H1 (cell line): ENCODE measurements at regions not wholly inside any gene's neighbourhood (a gene's known extent, or its start where the extent isn't known, plus 50 kb on each side); places are given as distances from the start of the nearest gene placed in this dataset.

ENCODE experiments used
- CTCF ChIA-PET: fragments of 300-600 bp; sonication (Branson Sonifier 250); formaldehyde crosslinking; loops from one replicate; lab custom pipeline; 2021; ENCODE audit not compliant: partially characterized antibody; lab: Charles Lee
- POLR2A ChIA-PET: fragments of 300-600 bp; sonication (Branson Sonifier 250); formaldehyde crosslinking; loops from one replicate; lab custom pipeline; 2021; ENCODE audit warnings: inconsistent platforms; ENCODE audit not compliant: partially characterized antibody; lab: Charles Lee
- DNase-seq, 2 experiments: peaks; one replicate each; pipeline versions ENCODE4 v3.0.0 to v3.0.0-alpha.2; 2010 to 2022; ENCODE audit warnings: low spot score in 2 of 2, low read depth in 1 of 2, mixed read lengths in 1 of 2
- FAIRE-seq: peaks from 2 replicates; lab custom pipeline; 2011; peaks lifted over from hg19 to GRCh38; lab: Jason Lieb, UNC
- H2AFZ ChIP-seq: 2 replicates; pipeline ENCODE4 v1.8.1; 2012; ENCODE audit warnings: low read length, inconsistent platforms
- H2AK5ac ChIP-seq: 2 replicates; pipeline ENCODE4 v1.6.1; 2013; ENCODE audit warnings: low read depth, low read length
- H2BK120ac ChIP-seq: replicated peaks from 2 replicates; pipeline ENCODE3; 2013; ENCODE audit warnings: low read depth, low read length, inconsistent platforms
- H2BK12ac ChIP-seq: 2 replicates; pipeline ENCODE4 v1.6.1; 2013; ENCODE audit warnings: low read depth, low read length
- H2BK15ac ChIP-seq: 2 replicates; pipeline ENCODE4 v1.6.1; 2013; ENCODE audit warnings: low read length
- H2BK20ac ChIP-seq: 2 replicates; pipeline ENCODE4 v1.6.1; 2013; ENCODE audit warnings: low read length
- H2BK5ac ChIP-seq: 2 replicates; pipeline ENCODE4 v1.6.1; 2013; ENCODE audit warnings: low read depth, low read length
- H3K14ac ChIP-seq: 2 replicates; pipeline ENCODE4 v1.6.1; 2013; ENCODE audit warnings: inconsistent platforms; ENCODE audit not compliant: insufficient read length
- H3K18ac ChIP-seq: 2 replicates; pipeline ENCODE4 v1.6.1; 2013; ENCODE audit warnings: low read length; ENCODE audit errors: extremely low read depth
- H3K23ac ChIP-seq: 2 replicates; pipeline ENCODE4 v1.6.1; 2013; ENCODE audit warnings: inconsistent platforms; ENCODE audit not compliant: insufficient read length
- H3K23me2 ChIP-seq: 2 replicates; pipeline ENCODE4 v1.6.1; 2013; ENCODE audit warnings: low read depth, low read length
- H3K27ac ChIP-seq: 2 replicates; pipeline ENCODE4 v1.6.1; 2011; ENCODE audit warnings: low read depth, low read length, inconsistent platforms
- H3K27me3 ChIP-seq, 4 experiments: replicated peaks in 1 of 4; 1 replicate in 1 of 4; 2 replicates in 3 of 4; pipeline versions ENCODE4 v1.6.1 to v1.8.1; 2011 to 2013; ENCODE audit warnings: low read length in 3 of 4, mild to moderate bottlenecking in 3 of 4, inconsistent platforms in 2 of 4, mixed read lengths in 2 of 4, moderate library complexity in 1 of 4; ENCODE audit not compliant: control insufficient read depth in 3 of 4, insufficient read depth in 3 of 4; ENCODE audit errors: extremely low read depth in 1 of 4
- H3K36me3 ChIP-seq, 4 experiments: 2 replicates each; pipeline versions ENCODE4 v1.6.1 to v1.8.1; 2011 to 2013; ENCODE audit warnings: mild to moderate bottlenecking in 4 of 4, low read length in 3 of 4, moderate library complexity in 2 of 4, control low read depth in 1 of 4, inconsistent platforms in 1 of 4; ENCODE audit not compliant: insufficient read depth in 4 of 4, control insufficient read depth in 2 of 4
- H3K4ac ChIP-seq: replicated peaks from 2 replicates; pipeline ENCODE3; 2013; ENCODE audit warnings: low read length, low read depth, mixed read lengths, inconsistent platforms; ENCODE audit not compliant: insufficient read length
- H3K4me1 ChIP-seq, 4 experiments: replicated peaks in 1 of 4; 1 replicate in 1 of 4; 2 replicates in 3 of 4; pipeline versions ENCODE4 v1.6.1 to v1.8.1; 2011 to 2013; ENCODE audit warnings: low read length in 3 of 4, inconsistent platforms in 2 of 4, mixed read lengths in 1 of 4; ENCODE audit not compliant: insufficient read depth in 4 of 4, control insufficient read depth in 3 of 4
- H3K4me2 ChIP-seq, 2 experiments: 2 replicates each; pipeline versions ENCODE4 v1.6.1 to v1.8.1; 2011 to 2013; ENCODE audit warnings: low read depth in 2 of 2, low read length in 2 of 2, control low read depth in 1 of 2, inconsistent platforms in 1 of 2, mild to moderate bottlenecking in 1 of 2; ENCODE audit not compliant: insufficient read depth in 1 of 2
- H3K4me3 ChIP-seq, 4 experiments: fragments of 200-600, 300-600 bp in 1 of 4; sonication (generic), shearing (Covaris generic), sonication (Bioruptor Twin) in 1 of 4; 2 replicates each; pipeline versions ENCODE4 v1.5.1 to v1.8.1; 2011 to 2016; ENCODE audit warnings: low read length in 4 of 4, low read depth in 3 of 4, control low read depth in 2 of 4, inconsistent platforms in 2 of 4, mild to moderate bottlenecking in 2 of 4, mixed read lengths in 1 of 4, moderate library complexity in 1 of 4; ENCODE audit not compliant: insufficient read depth in 2 of 4; ENCODE audit errors: extremely low read depth in 1 of 4
- H3K56ac ChIP-seq: replicated peaks from 2 replicates; pipeline ENCODE3; 2013; ENCODE audit warnings: low read depth, mild to moderate bottlenecking, mixed read lengths, low read length, inconsistent platforms; ENCODE audit not compliant: insufficient read length
- H3K79me1 ChIP-seq: 2 replicates; pipeline ENCODE4 v1.6.1; 2013; ENCODE audit warnings: low read depth, low read length, control low read depth
- H3K79me2 ChIP-seq, 2 experiments: 2 replicates each; pipeline versions ENCODE4 v1.6.1 to v1.8.1; 2012 to 2013; ENCODE audit warnings: low read length in 2 of 2, mild to moderate bottlenecking in 2 of 2, inconsistent platforms in 1 of 2; ENCODE audit not compliant: insufficient read depth in 2 of 2, control insufficient read depth in 1 of 2
- H3K9ac ChIP-seq, 4 experiments: replicated peaks in 1 of 4; 1 replicate in 1 of 4; 2 replicates in 3 of 4; pipeline versions ENCODE4 v1.6.1 to v1.8.1; 2011 to 2013; ENCODE audit warnings: low read depth in 3 of 4, low read length in 3 of 4, control low read depth in 2 of 4, mild to moderate bottlenecking in 2 of 4, moderate library complexity in 2 of 4, inconsistent platforms in 1 of 4; ENCODE audit errors: extremely low read depth in 1 of 4
- H3K9me3 ChIP-seq, 2 experiments: 2 replicates each; pipeline versions ENCODE4 v1.6.1 to v1.8.1; 2012 to 2013; ENCODE audit warnings: mild to moderate bottlenecking in 2 of 2, moderate library complexity in 2 of 2, control low read depth in 1 of 2, inconsistent platforms in 1 of 2, low read depth in 1 of 2, low read length in 1 of 2, mixed read lengths in 1 of 2; ENCODE audit not compliant: insufficient read depth in 2 of 2
- H4K20me1 ChIP-seq, 2 experiments: replicated peaks in 1 of 2; 2 replicates each; pipeline versions ENCODE3 to v1.8.1; 2011 to 2013; ENCODE audit warnings: inconsistent platforms in 2 of 2, low read length in 2 of 2, mild to moderate bottlenecking in 1 of 2; ENCODE audit not compliant: insufficient read depth in 2 of 2, control insufficient read depth in 1 of 2
- H4K5ac ChIP-seq: 2 replicates; pipeline ENCODE4 v1.6.1; 2013; ENCODE audit warnings: low read length, low read depth, mixed read lengths, inconsistent platforms; ENCODE audit not compliant: insufficient read length
- H4K8ac ChIP-seq: 2 replicates; pipeline ENCODE4 v1.8.0; 2013; ENCODE audit warnings: mild to moderate bottlenecking, moderate library complexity, low read length, inconsistent platforms; ENCODE audit not compliant: insufficient read depth; ENCODE audit errors: extremely low read depth
- H4K91ac ChIP-seq: replicated peaks from 2 replicates; pipeline ENCODE3; 2013; ENCODE audit warnings: low read length, mixed read lengths, inconsistent platforms; ENCODE audit not compliant: insufficient read length
- CEBPB ChIP-seq: IDR thresholded peaks from 2 replicates; pipeline ENCODE4 v1.6.1; 2012; ENCODE audit warnings: low read depth, low read length
- SIN3A ChIP-seq, 2 experiments: IDR thresholded peaks in 1 of 2; conservative IDR thresholded peaks in 1 of 2; 2 replicates each; pipeline ENCODE4 v1.6.1; 2011 to 2012; ENCODE audit warnings: low read length in 2 of 2, improper control_type of control experiment in 1 of 2, low read depth in 1 of 2, mild to moderate bottlenecking in 1 of 2
- WGBS, 2 experiments: shearing (Covaris generic) in 1 of 2; methylation state at CpG; one replicate each; pipeline versions ENCODE4 v1.1.6 to v1.1.7; 2013 to 2015; ENCODE audit warnings: low lambda C conversion rate in 2 of 2, mixed read lengths in 2 of 2, inconsistent platforms in 1 of 2, low coverage in 1 of 2, missing lambda C conversion rate in 1 of 2; ENCODE audit not compliant: insufficient replicate concordance in 2 of 2, insufficient coverage in 1 of 2, insufficient read length in 1 of 2; ENCODE audit errors: extremely low coverage in 1 of 2, missing lambda C conversion rate in 1 of 2; 5-methylcytosine and 5-hydroxymethylcytosine counted together

GRCh38 chr1:82445827-82446226, 645.1 kb downstream of the ADGRL2 start:
- Histone ChIP-seq H2BK20ac (no peak overlapping the region), H4K8ac (no peak overlapping the region), H3K9ac (no peak overlapping the region), H3K14ac (no peak overlapping the region), H2BK12ac (no peak overlapping the region), H2BK15ac (no peak overlapping the region), H3K23ac (no peak overlapping the region), H3K4me3 (no peak overlapping the region), H3K56ac (no peak overlapping the region), H2BK120ac (no peak overlapping the region), H4K91ac (no peak overlapping the region), H3K79me2 (no peaks in the 10 kb centered on the region), H3K27ac (no peak overlapping the region), H2AK5ac (no peak overlapping the region), H4K20me1 (no peaks in the 10 kb centered on the region), H2AFZ (no peak overlapping the region), H3K36me3 (no peaks in the 10 kb centered on the region), H3K4ac (no peak overlapping the region), H3K23me2 (no peaks in the 10 kb centered on the region), H3K9me3 (no peaks in the 10 kb centered on the region), H3K18ac (no peak overlapping the region), H3K4me1 (no peaks in the 10 kb centered on the region), H3K27me3 (no peaks in the 10 kb centered on the region), H3K4me2 (no peak overlapping the region), H2BK5ac (no peak overlapping the region), H3K79me1 (no peaks in the 10 kb centered on the region), H4K5ac (no peak overlapping the region)
- WGBS, 2 experiments, result 97% methylated on average over 3 of the region's 3 CpGs; no CpG with 5 or more reads in 1 of the 2 experiments
- DNase-seq, result no peak
- ChIA-PET POLR2A (no interaction called here), CTCF (no interaction called here)
- no peak for FAIRE-seq
- TF ChIP-seq SIN3A (conservative IDR thresholded peaks at IDR 0.05 in 1 of 2, IDR thresholded peaks at IDR 0.05 in 1 of 2; ENCODE audit: low read depth in 1 of 2, low read length in 2 of 2) (no peak), CEBPB (peak; percentile 68; the same call in 1 of the 2 replicates)
